ENCODE measurements at regions not wholly inside any gene's neighbourhood (a gene's known extent, or its start where the extent isn't known, plus 50 kb on each side); places are given as distances from the start of the nearest gene placed in this dataset.

DNA sequence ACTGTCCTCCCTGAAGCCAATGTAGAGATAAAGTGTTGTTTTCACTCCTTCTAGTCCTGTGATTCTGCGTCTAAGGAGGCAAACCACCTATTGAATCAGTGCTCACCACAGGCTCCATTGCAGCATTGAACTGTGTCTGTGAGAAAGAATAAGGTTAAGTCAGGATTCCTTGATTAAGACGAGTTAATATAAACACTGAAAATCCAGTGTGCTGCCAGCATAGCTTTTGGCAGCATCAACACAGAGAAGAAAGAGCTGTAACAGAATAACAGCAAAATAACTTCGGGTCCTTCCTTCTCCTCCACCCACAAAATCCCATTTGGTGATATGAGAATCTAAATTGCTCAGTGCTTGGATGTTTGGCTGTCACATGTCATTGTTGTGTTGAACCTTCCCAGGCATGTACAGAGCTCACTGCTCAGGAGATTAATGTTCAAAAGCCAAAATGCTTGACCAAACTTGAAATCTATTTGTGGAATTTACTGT is 185.2 kb upstream of the DDI1 start:
- TF ChIP-seq, protein P1, sequence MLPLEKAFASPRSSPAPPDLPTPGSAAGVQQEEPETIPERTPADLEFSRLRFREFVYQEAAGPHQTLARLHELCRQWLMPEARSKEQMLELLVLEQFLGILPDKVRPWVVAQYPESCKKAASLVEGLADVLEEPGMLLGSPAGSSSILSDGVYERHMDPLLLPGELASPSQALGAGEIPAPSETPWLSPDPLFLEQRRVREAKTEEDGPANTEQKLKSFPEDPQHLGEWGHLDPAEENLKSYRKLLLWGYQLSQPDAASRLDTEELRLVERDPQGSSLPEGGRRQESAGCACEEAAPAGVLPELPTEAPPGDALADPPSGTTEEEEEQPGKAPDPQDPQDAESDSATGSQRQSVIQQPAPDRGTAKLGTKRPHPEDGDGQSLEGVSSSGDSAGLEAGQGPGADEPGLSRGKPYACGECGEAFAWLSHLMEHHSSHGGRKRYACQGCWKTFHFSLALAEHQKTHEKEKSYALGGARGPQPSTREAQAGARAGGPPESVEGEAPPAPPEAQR (CRISPR knock-in tag; IDR thresholded peaks at IDR 0.05): no peak
- TF ChIP-seq, protein P2, sequence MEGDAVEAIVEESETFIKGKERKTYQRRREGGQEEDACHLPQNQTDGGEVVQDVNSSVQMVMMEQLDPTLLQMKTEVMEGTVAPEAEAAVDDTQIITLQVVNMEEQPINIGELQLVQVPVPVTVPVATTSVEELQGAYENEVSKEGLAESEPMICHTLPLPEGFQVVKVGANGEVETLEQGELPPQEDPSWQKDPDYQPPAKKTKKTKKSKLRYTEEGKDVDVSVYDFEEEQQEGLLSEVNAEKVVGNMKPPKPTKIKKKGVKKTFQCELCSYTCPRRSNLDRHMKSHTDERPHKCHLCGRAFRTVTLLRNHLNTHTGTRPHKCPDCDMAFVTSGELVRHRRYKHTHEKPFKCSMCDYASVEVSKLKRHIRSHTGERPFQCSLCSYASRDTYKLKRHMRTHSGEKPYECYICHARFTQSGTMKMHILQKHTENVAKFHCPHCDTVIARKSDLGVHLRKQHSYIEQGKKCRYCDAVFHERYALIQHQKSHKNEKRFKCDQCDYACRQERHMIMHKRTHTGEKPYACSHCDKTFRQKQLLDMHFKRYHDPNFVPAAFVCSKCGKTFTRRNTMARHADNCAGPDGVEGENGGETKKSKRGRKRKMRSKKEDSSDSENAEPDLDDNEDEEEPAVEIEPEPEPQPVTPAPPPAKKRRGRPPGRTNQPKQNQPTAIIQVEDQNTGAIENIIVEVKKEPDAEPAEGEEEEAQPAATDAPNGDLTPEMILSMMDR (IDR thresholded peaks at IDR 0.05): no peak
- TF ChIP-seq MYBL2 (CRISPR knock-in tag; IDR thresholded peaks at IDR 0.05): no peak
- TF ChIP-seq ZNF416 (CRISPR knock-in tag; IDR thresholded peaks at IDR 0.05): no peak
- TF ChIP-seq, protein P3, sequence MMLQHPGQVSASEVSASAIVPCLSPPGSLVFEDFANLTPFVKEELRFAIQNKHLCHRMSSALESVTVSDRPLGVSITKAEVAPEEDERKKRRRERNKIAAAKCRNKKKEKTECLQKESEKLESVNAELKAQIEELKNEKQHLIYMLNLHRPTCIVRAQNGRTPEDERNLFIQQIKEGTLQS (CRISPR knock-in tag; conservative IDR thresholded peaks at IDR 0.05): no peak
- no peak for TF ChIP-seq GABPB1 (CRISPR knock-in tag; IDR thresholded peaks at IDR 0.05)
- TF ChIP-seq FOXK1 (CRISPR knock-in tag; IDR thresholded peaks at IDR 0.05): no peak
- TF ChIP-seq, protein P4, sequence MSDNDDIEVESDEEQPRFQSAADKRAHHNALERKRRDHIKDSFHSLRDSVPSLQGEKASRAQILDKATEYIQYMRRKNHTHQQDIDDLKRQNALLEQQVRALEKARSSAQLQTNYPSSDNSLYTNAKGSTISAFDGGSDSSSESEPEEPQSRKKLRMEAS (CRISPR knock-in tag; IDR thresholded peaks at IDR 0.05): no peak
- TF ChIP-seq, protein P5, sequence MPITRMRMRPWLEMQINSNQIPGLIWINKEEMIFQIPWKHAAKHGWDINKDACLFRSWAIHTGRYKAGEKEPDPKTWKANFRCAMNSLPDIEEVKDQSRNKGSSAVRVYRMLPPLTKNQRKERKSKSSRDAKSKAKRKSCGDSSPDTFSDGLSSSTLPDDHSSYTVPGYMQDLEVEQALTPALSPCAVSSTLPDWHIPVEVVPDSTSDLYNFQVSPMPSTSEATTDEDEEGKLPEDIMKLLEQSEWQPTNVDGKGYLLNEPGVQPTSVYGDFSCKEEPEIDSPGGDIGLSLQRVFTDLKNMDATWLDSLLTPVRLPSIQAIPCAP (CRISPR knock-in tag; IDR thresholded peaks at IDR 0.05): no peak
- TF ChIP-seq ZNF138 (CRISPR knock-in tag; conservative IDR thresholded peaks at IDR 0.05): no peak
- TF ChIP-seq, protein P6, sequence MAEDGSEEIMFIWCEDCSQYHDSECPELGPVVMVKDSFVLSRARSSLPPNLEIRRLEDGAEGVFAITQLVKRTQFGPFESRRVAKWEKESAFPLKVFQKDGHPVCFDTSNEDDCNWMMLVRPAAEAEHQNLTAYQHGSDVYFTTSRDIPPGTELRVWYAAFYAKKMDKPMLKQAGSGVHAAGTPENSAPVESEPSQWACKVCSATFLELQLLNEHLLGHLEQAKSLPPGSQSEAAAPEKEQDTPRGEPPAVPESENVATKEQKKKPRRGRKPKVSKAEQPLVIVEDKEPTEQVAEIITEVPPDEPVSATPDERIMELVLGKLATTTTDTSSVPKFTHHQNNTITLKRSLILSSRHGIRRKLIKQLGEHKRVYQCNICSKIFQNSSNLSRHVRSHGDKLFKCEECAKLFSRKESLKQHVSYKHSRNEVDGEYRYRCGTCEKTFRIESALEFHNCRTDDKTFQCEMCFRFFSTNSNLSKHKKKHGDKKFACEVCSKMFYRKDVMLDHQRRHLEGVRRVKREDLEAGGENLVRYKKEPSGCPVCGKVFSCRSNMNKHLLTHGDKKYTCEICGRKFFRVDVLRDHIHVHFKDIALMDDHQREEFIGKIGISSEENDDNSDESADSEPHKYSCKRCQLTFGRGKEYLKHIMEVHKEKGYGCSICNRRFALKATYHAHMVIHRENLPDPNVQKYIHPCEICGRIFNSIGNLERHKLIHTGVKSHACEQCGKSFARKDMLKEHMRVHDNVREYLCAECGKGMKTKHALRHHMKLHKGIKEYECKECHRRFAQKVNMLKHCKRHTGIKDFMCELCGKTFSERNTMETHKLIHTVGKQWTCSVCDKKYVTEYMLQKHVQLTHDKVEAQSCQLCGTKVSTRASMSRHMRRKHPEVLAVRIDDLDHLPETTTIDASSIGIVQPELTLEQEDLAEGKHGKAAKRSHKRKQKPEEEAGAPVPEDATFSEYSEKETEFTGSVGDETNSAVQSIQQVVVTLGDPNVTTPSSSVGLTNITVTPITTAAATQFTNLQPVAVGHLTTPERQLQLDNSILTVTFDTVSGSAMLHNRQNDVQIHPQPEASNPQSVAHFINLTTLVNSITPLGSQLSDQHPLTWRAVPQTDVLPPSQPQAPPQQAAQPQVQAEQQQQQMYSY (CRISPR knock-in tag; IDR thresholded peaks at IDR 0.05): no peak
- no peak for TF ChIP-seq ZNF396 (CRISPR knock-in tag; IDR thresholded peaks at IDR 0.05; ENCODE audit: borderline replicate concordance)
- TF ChIP-seq, protein P7, sequence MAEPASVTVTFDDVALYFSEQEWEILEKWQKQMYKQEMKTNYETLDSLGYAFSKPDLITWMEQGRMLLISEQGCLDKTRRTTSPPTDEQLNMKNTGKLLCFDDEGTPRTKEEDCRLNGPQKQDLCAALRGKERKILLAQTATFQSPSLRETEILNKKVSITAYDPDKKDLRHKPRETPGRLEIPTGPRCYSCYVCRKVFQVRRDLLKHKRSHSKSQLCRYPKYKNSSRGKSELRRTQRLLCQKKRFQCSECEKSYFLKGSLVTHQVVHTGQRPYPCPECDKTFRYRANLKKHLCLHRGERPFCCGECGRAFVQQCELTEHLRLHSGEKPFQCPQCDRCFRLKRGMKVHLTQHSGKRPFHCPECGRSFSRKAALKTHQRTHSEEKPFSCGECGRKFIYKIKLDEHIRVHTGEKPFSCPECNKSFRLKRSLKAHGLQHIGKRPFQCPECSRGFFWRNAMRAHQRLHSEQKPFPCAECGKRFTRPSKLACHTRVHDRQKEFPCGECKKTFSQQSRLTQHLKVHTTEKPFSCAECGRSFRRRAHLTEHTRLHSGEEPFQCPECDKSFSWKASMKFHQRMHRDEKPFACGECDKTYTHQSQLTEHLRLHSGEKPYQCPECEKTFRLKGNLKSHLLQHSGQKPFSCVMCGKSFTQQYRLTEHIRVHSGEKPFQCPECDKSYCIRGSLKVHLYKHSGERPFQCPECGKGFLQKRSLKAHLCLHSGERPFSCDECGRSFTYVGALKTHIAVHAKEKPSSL (CRISPR knock-in tag; conservative IDR thresholded peaks at IDR 0.05): no peak
- TF ChIP-seq TCF7 (CRISPR knock-in tag; IDR thresholded peaks at IDR 0.05; ENCODE audit: low read depth): no peak
